ENCODE measurements at regions not wholly inside any gene's neighbourhood (a gene's known extent, or its start where the extent isn't known, plus 50 kb on each side); places are given as distances from the start of the nearest gene placed in this dataset.

GRCh38 chr7:46772776-46773175, 809.1 kb downstream of the TNS3 start:
- Histone ChIP-seq H3K27me3 (no peaks in the 10 kb centered on the region), H3K9me3 (replicated peaks in 1 of 3) (no peaks in the 10 kb centered on the region), H3K4me1 (replicated peaks in 1 of 2) (no peaks in the 10 kb centered on the region), H3K27ac (no peak overlapping the region), H3K36me3 (replicated peaks in 1 of 2) (no peaks in the 10 kb centered on the region), H3K4me3 (no peak overlapping the region)
- intact Hi-C loops (cut with DNase I), result no loop called here
- no peak for DNase-seq
- TF ChIP-seq POLR2A (IDR thresholded peaks at IDR 0.05) (no peak), CTCF (IDR thresholded peaks at IDR 0.05) (no peak)
- WGBS, 4 donors, result 69 to 80% (median 78%) methylated on average over 1 of the region's 1 CpG

DNA sequence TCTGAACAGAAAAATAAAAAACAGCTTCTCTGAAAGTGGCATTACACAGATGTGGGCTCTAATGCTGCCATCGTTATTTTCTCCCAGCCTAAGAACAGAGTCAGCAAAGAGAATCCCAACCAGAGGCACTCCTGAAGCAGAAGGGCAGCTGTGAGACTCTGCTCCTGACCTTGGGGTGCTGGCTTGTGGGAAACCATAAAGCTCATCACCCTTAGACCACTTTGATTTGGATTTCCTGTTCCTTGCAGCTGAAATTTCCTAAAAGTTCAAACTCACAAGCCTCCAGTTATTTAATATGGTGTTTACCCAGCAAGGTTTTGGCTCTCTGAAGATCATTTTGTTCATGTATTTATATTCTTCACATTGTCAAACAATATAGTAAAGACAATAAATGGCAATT, 814.8 kb downstream of the TNS3 start:
- Histone ChIP-seq H3K4me3 (no peak overlapping the region), H3K36me3 (replicated peaks in 1 of 2) (no peaks in the 10 kb centered on the region), H3K4me1 (replicated peaks in 1 of 2) (no peaks in the 10 kb centered on the region), H3K27me3 (no peaks in the 10 kb centered on the region), H3K27ac (no peak overlapping the region), H3K9me3 (replicated peaks in 1 of 3) (no peaks in the 10 kb centered on the region)
- intact Hi-C loops (cut with DNase I), result loop anchor here in 1 of 2 donors (10.0 kb wide), 1 partner anchor 318 kb away; no protein-coding TSS in a partner anchor
- no peak for DNase-seq
- WGBS, 4 donors, result 62 to 72% (median 69%) methylated on average over 1 of the region's 1 CpG
- TF ChIP-seq POLR2A (IDR thresholded peaks at IDR 0.05) (no peak), CTCF (IDR thresholded peaks at IDR 0.05) (no peak)

GRCh38 chr7:46764100-46764936, 817.6 kb downstream of the TNS3 start:
- 75 to 86% (median 80%) methylated on average over 2 to 3 of the region's 3 CpGs for WGBS, 4 donors
- intact Hi-C loops (cut with DNase I), result loop anchor here in 1 of 2 donors (10.0 kb wide), 1 partner anchor 320 kb away; no protein-coding TSS in a partner anchor
- H3K27ac ChIP-seq, result no peak overlapping the region
- H3K36me3 ChIP-seq (replicated peaks in 1 of 2), result no peaks in the 10 kb centered on the region
- H3K4me3 ChIP-seq, result no peak overlapping the region
- no peaks in the 10 kb centered on the region for H3K27me3 ChIP-seq
- H3K4me1 ChIP-seq (replicated peaks in 1 of 2), result no peaks in the 10 kb centered on the region
- H3K9me3 ChIP-seq (replicated peaks in 1 of 3), result no peaks in the 10 kb centered on the region
- peak; percentile 84 to 90 (median 87) for DNase-seq
- no peak for TF ChIP-seq CTCF (IDR thresholded peaks at IDR 0.05)
- no peak for TF ChIP-seq POLR2A (IDR thresholded peaks at IDR 0.05)

- no peaks in the 10 kb centered on the region for H3K36me3 ChIP-seq (replicated peaks in 1 of 2)
- no peaks in the 10 kb centered on the region for H3K9me3 ChIP-seq (replicated peaks in 1 of 3)
- H3K4me1 ChIP-seq (replicated peaks in 1 of 2), result no peaks in the 10 kb centered on the region
- no peak for TF ChIP-seq CTCF (IDR thresholded peaks at IDR 0.05)
- TF ChIP-seq POLR2A (IDR thresholded peaks at IDR 0.05), result no peak
- intact Hi-C loops (cut with DNase I), result loop anchor here in 1 of 2 donors (10.0 kb wide), 1 partner anchor 321 kb away; no protein-coding TSS in a partner anchor
- no peak for DNase-seq
- H3K27me3 ChIP-seq, result no peaks in the 10 kb centered on the region
- no peak overlapping the region for H3K4me3 ChIP-seq
- WGBS, 4 donors, result 60 to 90% (median 76%) methylated on average over 3 of the region's 3 CpGs
- H3K27ac ChIP-seq, result no peak overlapping the region
Observed at GRCh38 chr7:46763344-46763743, 818.6 kb downstream of the TNS3 start.

Measured in adrenal gland (tissue), 9 donors.